Mesenchymal stem cell (in vitro differentiated cells and primary cell): ENCODE measurements at regions not wholly inside any gene's neighbourhood (a gene's known extent, or its start where the extent isn't known, plus 50 kb on each side); places are given as distances from the start of the nearest gene placed in this dataset.

Experiments
- DNase-seq: peaks from one replicate; pipeline ENCODE4 v3.0.0-alpha.2; 2013
- H2AFZ ChIP-seq: one replicate; pipeline ENCODE4 v1.6.1; 2013; ENCODE audit warnings: low read depth, mild to moderate bottlenecking, control low read depth, inconsistent platforms, low read length, moderate library complexity
- H2AK5ac ChIP-seq: 2 replicates; pipeline ENCODE4 v1.6.1; 2013; ENCODE audit warnings: low read length, moderate library complexity, mild to moderate bottlenecking, inconsistent platforms; ENCODE audit not compliant: severe bottlenecking
- H2BK120ac ChIP-seq: one replicate; pipeline ENCODE4 v1.6.1; 2013; ENCODE audit warnings: low read depth, mild to moderate bottlenecking, inconsistent platforms, low read length, moderate library complexity
- H2BK12ac ChIP-seq, 2 experiments: one replicate each; pipeline ENCODE4 v1.6.1; 2013; ENCODE audit warnings: inconsistent platforms in 2 of 2, low read length in 2 of 2, mild to moderate bottlenecking in 2 of 2, moderate library complexity in 2 of 2, control low read depth in 1 of 2
- H2BK15ac ChIP-seq: one replicate; pipeline ENCODE4 v1.6.1; 2013; ENCODE audit warnings: mild to moderate bottlenecking, low read depth, inconsistent platforms; ENCODE audit not compliant: poor library complexity, severe bottlenecking
- H2BK5ac ChIP-seq: 2 replicates; pipeline ENCODE4 v1.6.1; 2013; ENCODE audit warnings: low read depth, mild to moderate bottlenecking, low read length, control low read depth, inconsistent platforms; ENCODE audit not compliant: poor library complexity, severe bottlenecking
- H3K14ac ChIP-seq, 2 experiments: one replicate each; pipeline ENCODE4 v1.6.1; 2013; ENCODE audit warnings: inconsistent platforms in 2 of 2, low read length in 2 of 2, control low read depth in 1 of 2, mild to moderate bottlenecking in 1 of 2, moderate library complexity in 1 of 2
- H3K18ac ChIP-seq, 2 experiments: one replicate each; pipeline ENCODE4 v1.6.1; 2013; ENCODE audit warnings: inconsistent platforms in 2 of 2, low read length in 2 of 2, control low read depth in 1 of 2, low read depth in 1 of 2, mild to moderate bottlenecking in 1 of 2
- H3K23ac ChIP-seq, 2 experiments: one replicate each; pipeline ENCODE4 v1.6.1; 2013; ENCODE audit warnings: inconsistent platforms in 2 of 2, low read length in 2 of 2, mild to moderate bottlenecking in 2 of 2, moderate library complexity in 2 of 2, control low read depth in 1 of 2
- H3K27ac ChIP-seq: 2 replicates; pipeline ENCODE4 v1.5.1; 2013; ENCODE audit warnings: mild to moderate bottlenecking, moderate library complexity, low read length, control low read depth, inconsistent platforms; ENCODE audit not compliant: poor library complexity, severe bottlenecking
- H3K27me3 ChIP-seq, 2 experiments: 2 replicates each; pipeline versions ENCODE4 v1.6.1 to v1.7.0; 2013; ENCODE audit warnings: low read length in 2 of 2, mild to moderate bottlenecking in 2 of 2, moderate library complexity in 2 of 2, control low read depth in 1 of 2, inconsistent platforms in 1 of 2; ENCODE audit not compliant: control insufficient read depth in 1 of 2, insufficient read depth in 1 of 2
- H3K36me3 ChIP-seq, 2 experiments: 2 replicates each; pipeline versions ENCODE4 v1.6.1 to v1.7.0; 2013; ENCODE audit warnings: low read length in 2 of 2, control low read depth in 1 of 2, inconsistent platforms in 1 of 2, low read depth in 1 of 2, mild to moderate bottlenecking in 1 of 2; ENCODE audit not compliant: insufficient read depth in 2 of 2, control insufficient read depth in 1 of 2
- H3K4ac ChIP-seq, 2 experiments: one replicate each; pipeline ENCODE4 v1.6.1; 2013; ENCODE audit warnings: inconsistent platforms in 2 of 2, low read length in 2 of 2, mild to moderate bottlenecking in 2 of 2, moderate library complexity in 2 of 2, control low read depth in 1 of 2, low read depth in 1 of 2
- H3K4me1 ChIP-seq: 2 replicates; pipeline ENCODE4 v1.6.1; 2013; ENCODE audit warnings: low read depth, low read length, control low read depth; ENCODE audit not compliant: control insufficient read depth, insufficient read depth
- H3K4me2 ChIP-seq: 2 replicates; pipeline ENCODE4 v1.6.1; 2013; ENCODE audit warnings: low read length, mild to moderate bottlenecking, inconsistent platforms; ENCODE audit not compliant: poor library complexity, severe bottlenecking
- H3K4me3 ChIP-seq, 2 experiments: 2 replicates each; pipeline versions ENCODE4 v1.5.1 to v1.7.0; 2013; ENCODE audit warnings: low read length in 2 of 2, mild to moderate bottlenecking in 2 of 2, control low read depth in 1 of 2, low read depth in 1 of 2; ENCODE audit not compliant: insufficient read depth in 1 of 2
- H3K79me1 ChIP-seq: replicated peaks from 2 replicates; pipeline ENCODE4 v1.6.1; 2013; ENCODE audit warnings: mild to moderate bottlenecking, control low read depth, low read length, inconsistent platforms; ENCODE audit not compliant: poor library complexity, severe bottlenecking
- H3K9ac ChIP-seq: 2 replicates; pipeline ENCODE4 v1.7.0; 2013; ENCODE audit warnings: mild to moderate bottlenecking, low read length, moderate library complexity
- H3K9me3 ChIP-seq: 2 replicates; pipeline ENCODE4 v1.7.0; 2013; ENCODE audit warnings: mild to moderate bottlenecking, low read length; ENCODE audit not compliant: control insufficient read depth
- H4K8ac ChIP-seq: one replicate; pipeline ENCODE4 v1.6.1; 2013; ENCODE audit warnings: inconsistent platforms, mild to moderate bottlenecking, low read length, moderate library complexity
- H4K91ac ChIP-seq: one replicate; pipeline ENCODE4 v1.6.1; 2013; ENCODE audit warnings: mild to moderate bottlenecking, low read length, inconsistent platforms
- whole genome bisulfite sequencing: methylation state at CpG from one replicate; pipeline ENCODE4 v1.1.7; 2013; ENCODE audit warnings: mixed read lengths; 5-methylcytosine and 5-hydroxymethylcytosine counted together

DNA sequence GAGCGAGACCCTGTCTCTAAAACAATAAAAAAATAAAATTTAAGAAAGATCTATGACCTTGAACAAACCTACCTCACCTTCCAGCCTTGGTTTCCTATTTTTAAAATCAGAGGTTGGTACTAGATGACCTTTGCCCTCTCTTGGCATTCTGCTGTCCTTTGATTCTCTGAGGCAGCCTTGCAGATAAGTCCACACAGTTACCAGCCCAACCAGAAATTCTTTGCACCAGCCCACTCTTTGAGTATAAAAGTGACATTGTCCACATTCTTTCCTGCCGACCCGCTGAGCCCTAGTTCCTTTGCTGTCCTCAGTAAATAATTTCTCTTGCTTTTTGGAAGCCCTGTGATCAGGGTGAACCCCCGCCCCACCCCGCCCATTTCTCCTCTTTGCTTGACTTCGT, 150.4 kb downstream of the PHETA1 start:
- no peaks in the 10 kb centered on the region for H3K4me1 ChIP-seq

DNA sequence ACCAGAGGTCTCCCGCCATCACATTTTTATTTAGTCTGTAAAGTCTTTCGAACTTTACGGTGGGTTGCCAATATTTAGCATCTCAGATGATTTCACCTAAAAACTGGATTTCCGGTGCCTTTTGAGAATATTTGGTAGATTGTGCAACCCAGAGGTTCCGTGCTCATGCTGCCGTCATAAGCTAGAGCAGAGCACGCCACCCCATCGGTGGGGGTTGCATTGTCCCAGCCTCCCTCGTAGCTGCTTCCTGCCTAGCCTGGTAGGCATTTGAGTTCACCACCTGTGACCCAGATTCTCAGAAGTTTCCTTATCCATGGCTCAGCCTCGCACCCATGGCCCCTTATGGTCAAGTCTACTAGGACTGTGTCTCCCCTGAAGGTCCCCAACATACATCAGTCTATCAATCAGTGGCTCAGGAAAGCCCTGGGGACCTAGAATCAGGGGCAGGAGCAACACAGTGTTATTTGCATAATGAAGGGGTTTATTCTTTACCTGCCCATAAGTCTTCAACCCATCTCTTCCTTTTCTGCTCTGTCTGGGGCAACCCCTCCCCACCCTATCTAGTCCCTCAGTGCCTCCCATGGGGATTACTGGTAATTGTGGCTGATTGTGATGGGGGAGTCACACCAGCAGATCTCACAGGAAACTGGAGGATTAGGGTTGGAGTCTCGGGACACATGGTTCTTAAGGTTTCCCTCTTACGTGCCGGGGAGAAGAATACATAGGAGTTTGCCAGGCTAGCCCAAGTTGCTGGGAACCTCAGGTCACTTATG, 152.3 kb downstream of the PHETA1 start:
- WGBS = 80% methylated on average over 13 of the region's 13 CpGs
- no peak overlapping the region for H3K18ac ChIP-seq
- H3K79me1 ChIP-seq = no peaks in the 10 kb centered on the region

More for the DNA sequence above, 150.4 kb downstream of the PHETA1 start:
- no peak overlapping the region for H2AK5ac ChIP-seq
- no peak overlapping the region for H4K91ac ChIP-seq
- no peak overlapping the region for H2AFZ ChIP-seq
- no peak overlapping the region for H3K14ac ChIP-seq
- no peak overlapping the region for H3K27ac ChIP-seq
- no peaks in the 10 kb centered on the region for H3K9me3 ChIP-seq
- H3K27me3 ChIP-seq = peaks cover 21 to 24% of the 10 kb centered on the region in 2 experiments
- H4K8ac ChIP-seq = no peak overlapping the region
- H2BK5ac ChIP-seq = no peak overlapping the region
- no peak overlapping the region for H3K4me3 ChIP-seq
- no peak overlapping the region for H2BK15ac ChIP-seq
- H3K18ac ChIP-seq = no peak overlapping the region
- no peak overlapping the region for H3K9ac ChIP-seq
- H3K4ac ChIP-seq = no peak overlapping the region
- no peak overlapping the region for H2BK12ac ChIP-seq
- no peaks in the 10 kb centered on the region for H3K36me3 ChIP-seq
- no peak overlapping the region for H3K23ac ChIP-seq
- no peak overlapping the region for H2BK120ac ChIP-seq
- H3K79me1 ChIP-seq = no peaks in the 10 kb centered on the region
- no peak for DNase-seq
- 87% methylated on average over 6 of the region's 6 CpGs for WGBS
- H3K4me2 ChIP-seq = no peak overlapping the region

DNA sequence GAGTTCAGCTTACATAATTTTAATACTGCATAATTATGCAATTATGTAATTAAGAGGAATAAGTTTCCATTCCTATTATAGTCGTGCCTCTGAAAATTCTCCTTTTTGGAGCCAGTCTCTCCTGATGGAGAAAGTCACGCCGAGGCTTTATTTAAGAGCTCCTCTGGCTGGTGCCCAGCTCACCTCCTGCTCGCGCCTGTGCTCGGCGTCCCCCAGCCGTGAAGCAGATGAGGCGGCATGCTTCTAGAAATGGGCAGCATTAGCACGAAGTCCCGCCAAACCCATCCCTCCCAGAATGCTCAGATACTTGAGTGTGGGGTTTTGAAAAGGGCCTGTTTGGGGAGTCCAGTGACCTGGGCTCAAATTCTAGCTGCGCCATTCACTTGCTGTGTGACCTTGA, 153.0 kb downstream of the PHETA1 start:
- Histone ChIP-seq H3K4me3 (no peak overlapping the region), H3K18ac (no peak overlapping the region), H3K79me1 (no peaks in the 10 kb centered on the region), H2BK12ac (no peak overlapping the region), H3K27me3 (peaks cover 26 to 41% of the 10 kb centered on the region in 2 experiments), H3K9me3 (no peaks in the 10 kb centered on the region), H3K23ac (no peak overlapping the region), H2BK15ac (no peak overlapping the region), H3K4ac (no peak overlapping the region), H2AFZ (no peak overlapping the region), H3K14ac (no peak overlapping the region), H2BK5ac (no peak overlapping the region), H2BK120ac (no peak overlapping the region), H4K8ac (no peak overlapping the region), H3K36me3 (no peaks in the 10 kb centered on the region), H3K4me1 (no peaks in the 10 kb centered on the region), H3K9ac (no peak overlapping the region), H3K4me2 (no peak overlapping the region), H4K91ac (no peak overlapping the region), H2AK5ac (no peak overlapping the region), H3K27ac (no peak overlapping the region)
- no peak for DNase-seq
- WGBS = 94% methylated on average over 12 of the region's 12 CpGs

More for the DNA sequence above, 152.3 kb downstream of the PHETA1 start:
- Histone ChIP-seq H4K8ac (no peak overlapping the region), H2BK120ac (no peak overlapping the region), H3K4me3 (no peak overlapping the region), H3K9me3 (no peaks in the 10 kb centered on the region), H3K14ac (no peak overlapping the region), H3K36me3 (no peaks in the 10 kb centered on the region), H3K4me1 (no peaks in the 10 kb centered on the region), H3K27ac (no peak overlapping the region), H3K27me3 (peaks cover 21 to 35% of the 10 kb centered on the region in 2 experiments), H3K9ac (no peak overlapping the region), H2AFZ (no peak overlapping the region), H4K91ac (no peak overlapping the region), H3K23ac (no peak overlapping the region), H2BK5ac (no peak overlapping the region), H3K4ac (no peak overlapping the region), H3K4me2 (no peak overlapping the region), H2BK12ac (no peak overlapping the region), H2BK15ac (no peak overlapping the region), H2AK5ac (no peak overlapping the region)
- no peak for DNase-seq

- no peak for DNase-seq
Measured at GRCh38 chr12:111214401-111214800, 154.5 kb downstream of the PHETA1 start.

More at GRCh38 chr12:111214401-111214800, 154.5 kb downstream of the PHETA1 start:
- Histone ChIP-seq H3K4me2 (no peak overlapping the region), H3K4ac (no peak overlapping the region), H2BK15ac (no peak overlapping the region), H2BK12ac (no peak overlapping the region), H2AFZ (no peak overlapping the region), H3K14ac (no peak overlapping the region), H2BK5ac (no peak overlapping the region), H3K18ac (no peak overlapping the region), H3K27me3 (peaks cover 26 to 50% of the 10 kb centered on the region in 2 experiments), H3K4me1 (no peaks in the 10 kb centered on the region), H3K36me3 (no peaks in the 10 kb centered on the region), H3K79me1 (no peaks in the 10 kb centered on the region), H2BK120ac (no peak overlapping the region), H4K8ac (no peak overlapping the region), H2AK5ac (no peak overlapping the region), H3K23ac (no peak overlapping the region), H4K91ac (no peak overlapping the region), H3K4me3 (no peak overlapping the region), H3K9ac (no peak overlapping the region), H3K27ac (no peak overlapping the region), H3K9me3 (no peaks in the 10 kb centered on the region)
- 76% methylated on average over 16 of the region's 16 CpGs for WGBS
